GM12873 (cell line): ENCODE measurements at regions not wholly inside any gene's neighbourhood (a gene's known extent, or its start where the extent isn't known, plus 50 kb on each side); places are given as distances from the start of the nearest gene placed in this dataset.

Experiments
- TF ChIP-seq, protein P1 (sequence below): IDR thresholded peaks from 2 replicates; pipeline ENCODE4 v1.5.1; 2012; ENCODE audit warnings: low read depth, mild to moderate bottlenecking, moderate library complexity, low read length, control low read depth; ENCODE audit not compliant: insufficient read depth; ENCODE audit errors: missing control alignments

DNA sequence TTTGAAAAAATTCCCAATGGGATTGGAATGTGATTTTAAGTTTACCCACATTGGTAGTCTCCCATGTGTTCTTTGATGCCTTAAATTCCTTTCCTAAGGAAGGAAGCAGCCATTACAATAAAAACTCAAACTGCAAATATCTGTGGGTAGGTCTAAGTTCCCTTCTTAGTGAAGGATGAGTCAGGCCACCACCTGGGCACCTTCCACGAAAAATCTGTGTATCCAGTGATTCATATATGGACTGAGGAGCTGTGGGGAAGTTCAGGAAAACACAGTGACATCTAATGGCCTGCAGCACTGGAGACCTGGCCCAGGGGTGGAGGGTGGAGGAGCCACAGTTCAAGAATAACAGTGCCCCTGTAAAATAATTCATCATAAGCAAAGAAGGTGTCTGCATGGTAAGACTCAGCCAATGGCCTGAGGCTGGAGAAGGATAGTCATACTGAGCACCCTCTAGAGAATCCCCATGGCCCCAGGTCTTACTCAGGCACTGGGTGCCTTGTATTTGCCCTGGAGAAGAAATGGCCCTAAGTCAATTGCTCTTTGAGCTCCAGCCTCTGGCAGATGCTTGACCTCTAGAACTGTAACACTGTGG lies 248.6 kb downstream of the SP3 start:
- TF ChIP-seq, protein P1, sequence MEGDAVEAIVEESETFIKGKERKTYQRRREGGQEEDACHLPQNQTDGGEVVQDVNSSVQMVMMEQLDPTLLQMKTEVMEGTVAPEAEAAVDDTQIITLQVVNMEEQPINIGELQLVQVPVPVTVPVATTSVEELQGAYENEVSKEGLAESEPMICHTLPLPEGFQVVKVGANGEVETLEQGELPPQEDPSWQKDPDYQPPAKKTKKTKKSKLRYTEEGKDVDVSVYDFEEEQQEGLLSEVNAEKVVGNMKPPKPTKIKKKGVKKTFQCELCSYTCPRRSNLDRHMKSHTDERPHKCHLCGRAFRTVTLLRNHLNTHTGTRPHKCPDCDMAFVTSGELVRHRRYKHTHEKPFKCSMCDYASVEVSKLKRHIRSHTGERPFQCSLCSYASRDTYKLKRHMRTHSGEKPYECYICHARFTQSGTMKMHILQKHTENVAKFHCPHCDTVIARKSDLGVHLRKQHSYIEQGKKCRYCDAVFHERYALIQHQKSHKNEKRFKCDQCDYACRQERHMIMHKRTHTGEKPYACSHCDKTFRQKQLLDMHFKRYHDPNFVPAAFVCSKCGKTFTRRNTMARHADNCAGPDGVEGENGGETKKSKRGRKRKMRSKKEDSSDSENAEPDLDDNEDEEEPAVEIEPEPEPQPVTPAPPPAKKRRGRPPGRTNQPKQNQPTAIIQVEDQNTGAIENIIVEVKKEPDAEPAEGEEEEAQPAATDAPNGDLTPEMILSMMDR = no peak

GRCh38 chr2:173719471-173719870 lies 245.7 kb downstream of the SP3 start:
- TF ChIP-seq, protein P1 = no peak

DNA sequence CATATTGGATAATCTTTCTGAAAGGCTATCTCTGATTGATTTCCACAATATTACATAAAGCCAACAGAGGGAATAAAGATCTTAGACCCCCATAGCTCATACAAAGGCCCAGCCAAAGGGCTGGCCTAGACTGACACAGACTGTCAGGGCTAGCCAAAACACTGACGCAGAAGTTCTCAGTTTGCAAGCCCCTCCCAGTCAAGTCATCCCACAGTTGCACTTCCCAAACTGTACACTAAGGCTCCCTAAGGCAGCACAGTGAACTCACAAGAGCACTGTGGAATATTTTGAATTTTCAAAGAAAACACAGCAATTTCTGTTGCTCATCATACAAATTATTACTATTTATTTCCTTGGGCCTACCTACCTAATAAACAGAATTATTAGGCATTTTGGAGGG lies 244.9 kb downstream of the SP3 start:
- TF ChIP-seq, protein P1 = no peak

DNA sequence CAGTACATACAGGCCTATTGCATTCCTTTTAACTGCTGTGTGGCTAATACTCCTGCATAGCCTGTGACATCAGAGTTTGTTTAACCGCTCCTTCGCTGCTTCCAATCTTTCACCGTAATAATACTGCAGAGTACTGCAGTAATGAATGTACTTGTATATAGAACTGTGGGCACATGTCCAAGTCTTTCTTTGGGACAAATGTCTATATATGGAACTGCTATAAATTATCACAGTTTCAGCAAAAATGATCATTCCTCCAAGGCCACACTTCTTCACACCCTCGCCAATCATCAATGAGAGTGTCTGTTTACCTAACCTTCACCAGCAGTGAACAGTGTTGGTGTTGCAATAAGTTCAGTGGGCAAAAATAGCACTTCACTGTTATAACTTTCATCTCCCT lies 230.4 kb downstream of the SP3 start:
- TF ChIP-seq, protein P1 = no peak

- TF ChIP-seq, protein P1 = no peak
Measured at GRCh38 chr2:173739006-173739405, 226.2 kb downstream of the SP3 start.

DNA sequence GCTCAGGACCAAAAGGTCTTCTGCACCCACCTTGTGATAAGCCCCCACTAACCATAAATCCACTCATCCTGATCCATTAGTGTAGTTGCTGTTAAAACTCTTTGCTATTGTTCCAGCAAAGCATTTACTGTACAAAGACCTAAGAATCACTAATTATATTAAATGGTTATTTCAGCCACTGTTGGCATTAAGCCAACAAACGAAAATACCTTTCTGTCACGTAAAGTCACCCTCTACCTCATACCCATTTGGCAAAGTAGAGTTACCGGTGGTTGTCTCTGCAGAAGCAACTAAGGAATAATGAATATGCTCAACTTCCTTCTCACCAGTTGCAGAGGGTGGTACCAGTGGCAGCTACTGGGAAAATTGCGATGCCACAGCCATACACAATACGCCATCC lies 224.5 kb downstream of the SP3 start:
- TF ChIP-seq, protein P1 = no peak

GRCh38 chr2:173741759-173742158 lies 223.4 kb downstream of the SP3 start:
- TF ChIP-seq, protein P1 = no peak
